ENCODE measurements at regions not wholly inside any gene's neighbourhood (a gene's known extent, or its start where the extent isn't known, plus 50 kb on each side); places are given as distances from the start of the nearest gene placed in this dataset.

GRCh38 chr20:40188319-40188718, 500.7 kb downstream of the MAFB start:
- Histone ChIP-seq H3K4me3 (ENCODE audit: low read depth, low read length) (no peak overlapping the region), H3K36me3 (ENCODE audit: control insufficient read depth, insufficient read depth, low read length) (no peaks in the 10 kb centered on the region), H3K27ac (ENCODE audit: insufficient read depth, low read length, poor library complexity, severe bottlenecking) (no peak overlapping the region), H3K27me3 (ENCODE audit: control insufficient read depth, insufficient read depth, low read length) (no peaks in the 10 kb centered on the region), H3K9me3 (ENCODE audit: control insufficient read depth in 2 of 2, low read length in 2 of 2) (no peaks in the 10 kb centered on the region), H3K4me1 (ENCODE audit: control insufficient read depth, insufficient read depth, low read length, poor library complexity, severe bottlenecking) (no peaks in the 10 kb centered on the region)
- ATAC-seq (ENCODE audit: low read depth in 2 of 2) (no peak), DNase-seq (no peak)
- no peaks in the 10 kb centered on the region for H3K4me1 Mint-ChIP-seq
- no peak overlapping the region for H3K27ac Mint-ChIP-seq
- no peaks in the 10 kb centered on the region for H3K36me3 Mint-ChIP-seq
- H3K27me3 Mint-ChIP-seq, result no peaks in the 10 kb centered on the region
- H3K9me3 Mint-ChIP-seq, result peaks cover 0 to 2% (median 0%) of the 10 kb centered on the region in 7 donors
- H3K4me3 Mint-ChIP-seq, result no peak overlapping the region

GRCh38 chr20:40186826-40187225, 502.2 kb downstream of the MAFB start:
- H3K9me3 Mint-ChIP-seq, result peaks cover 0 to 2% (median 0%) of the 10 kb centered on the region in 7 donors
- no peak for DNase-seq
- H3K4me3 Mint-ChIP-seq, result no peak overlapping the region
- Histone ChIP-seq H3K4me3 (ENCODE audit: low read depth, low read length) (no peak overlapping the region), H3K9me3 (ENCODE audit: control insufficient read depth in 2 of 2, low read length in 2 of 2) (no peaks in the 10 kb centered on the region), H3K27ac (ENCODE audit: insufficient read depth, low read length, poor library complexity, severe bottlenecking) (no peak overlapping the region), H3K36me3 (ENCODE audit: control insufficient read depth, insufficient read depth, low read length) (no peaks in the 10 kb centered on the region), H3K4me1 (ENCODE audit: control insufficient read depth, insufficient read depth, low read length, poor library complexity, severe bottlenecking) (no peaks in the 10 kb centered on the region), H3K27me3 (ENCODE audit: control insufficient read depth, insufficient read depth, low read length) (no peaks in the 10 kb centered on the region)
- no peak overlapping the region for H3K27ac Mint-ChIP-seq
- H3K27me3 Mint-ChIP-seq, result no peaks in the 10 kb centered on the region
- no peak for ATAC-seq (ENCODE audit: low read depth in 2 of 2)
- no peaks in the 10 kb centered on the region for H3K36me3 Mint-ChIP-seq
- H3K4me1 Mint-ChIP-seq, result no peaks in the 10 kb centered on the region

GRCh38 chr20:40181676-40182075, 507.4 kb downstream of the MAFB start:
- no peaks in the 10 kb centered on the region for H3K27me3 ChIP-seq (ENCODE audit: control insufficient read depth, insufficient read depth, low read length)
- H3K27me3 Mint-ChIP-seq, result no peaks in the 10 kb centered on the region
- no peak for DNase-seq
- H3K36me3 ChIP-seq (ENCODE audit: control insufficient read depth, insufficient read depth, low read length), result no peaks in the 10 kb centered on the region
- no peak overlapping the region for H3K27ac Mint-ChIP-seq
- H3K4me1 ChIP-seq (ENCODE audit: control insufficient read depth, insufficient read depth, low read length, poor library complexity, severe bottlenecking), result no peaks in the 10 kb centered on the region
- peaks cover 0 to 5% (median 2%) of the 10 kb centered on the region in 7 donors for H3K9me3 Mint-ChIP-seq
- no peak for ATAC-seq (ENCODE audit: low read depth in 2 of 2)
- no peak overlapping the region for H3K4me3 Mint-ChIP-seq
- H3K9me3 ChIP-seq (ENCODE audit: control insufficient read depth in 2 of 2, low read length in 2 of 2), result no peaks in the 10 kb centered on the region
- no peaks in the 10 kb centered on the region for H3K36me3 Mint-ChIP-seq
- no peak overlapping the region for H3K27ac ChIP-seq (ENCODE audit: insufficient read depth, low read length, poor library complexity, severe bottlenecking)
- no peak overlapping the region for H3K4me3 ChIP-seq (ENCODE audit: low read depth, low read length)
- H3K4me1 Mint-ChIP-seq, result no peaks in the 10 kb centered on the region

GRCh38 chr20:40176098-40176841, 512.8 kb downstream of the MAFB start:
- Histone ChIP-seq H3K9me3 (ENCODE audit: control insufficient read depth in 2 of 2, low read length in 2 of 2) (no peaks in the 10 kb centered on the region), H3K36me3 (ENCODE audit: control insufficient read depth, insufficient read depth, low read length) (no peaks in the 10 kb centered on the region), H3K4me3 (ENCODE audit: low read depth, low read length) (no peak overlapping the region), H3K27ac (ENCODE audit: insufficient read depth, low read length, poor library complexity, severe bottlenecking) (no peak overlapping the region), H3K4me1 (ENCODE audit: control insufficient read depth, insufficient read depth, low read length, poor library complexity, severe bottlenecking) (no peaks in the 10 kb centered on the region), H3K27me3 (ENCODE audit: control insufficient read depth, insufficient read depth, low read length) (no peaks in the 10 kb centered on the region)
- no peak overlapping the region for H3K27ac Mint-ChIP-seq
- ATAC-seq (ENCODE audit: low read depth in 2 of 2) (no peak), DNase-seq (no peak)
- H3K9me3 Mint-ChIP-seq, result peaks cover 0 to 8% (median 0%) of the 10 kb centered on the region in 7 donors
- no peaks in the 10 kb centered on the region for H3K4me1 Mint-ChIP-seq
- H3K4me3 Mint-ChIP-seq, result no peak overlapping the region
- H3K27me3 Mint-ChIP-seq, result no peaks in the 10 kb centered on the region
- no peaks in the 10 kb centered on the region for H3K36me3 Mint-ChIP-seq

GRCh38 chr20:40175296-40175695, 513.7 kb downstream of the MAFB start:
- Histone ChIP-seq H3K9me3 (ENCODE audit: control insufficient read depth in 2 of 2, low read length in 2 of 2) (no peaks in the 10 kb centered on the region), H3K27ac (ENCODE audit: insufficient read depth, low read length, poor library complexity, severe bottlenecking) (no peak overlapping the region), H3K4me3 (ENCODE audit: low read depth, low read length) (no peak overlapping the region), H3K36me3 (ENCODE audit: control insufficient read depth, insufficient read depth, low read length) (no peaks in the 10 kb centered on the region), H3K27me3 (ENCODE audit: control insufficient read depth, insufficient read depth, low read length) (no peaks in the 10 kb centered on the region), H3K4me1 (ENCODE audit: control insufficient read depth, insufficient read depth, low read length, poor library complexity, severe bottlenecking) (no peaks in the 10 kb centered on the region)
- Mint-ChIP-seq H3K27ac (no peak overlapping the region), H3K36me3 (no peaks in the 10 kb centered on the region), H3K4me1 (no peaks in the 10 kb centered on the region), H3K9me3 (peaks cover 0 to 12% (median 2%) of the 10 kb centered on the region in 7 donors), H3K4me3 (no peak overlapping the region), H3K27me3 (no peaks in the 10 kb centered on the region)
- DNase-seq (no peak), ATAC-seq (ENCODE audit: low read depth in 2 of 2) (no peak)

- Histone ChIP-seq H3K27ac (ENCODE audit: insufficient read depth, low read length, poor library complexity, severe bottlenecking) (no peak overlapping the region), H3K9me3 (ENCODE audit: control insufficient read depth in 2 of 2, low read length in 2 of 2) (no peaks in the 10 kb centered on the region), H3K27me3 (ENCODE audit: control insufficient read depth, insufficient read depth, low read length) (no peaks in the 10 kb centered on the region), H3K4me1 (ENCODE audit: control insufficient read depth, insufficient read depth, low read length, poor library complexity, severe bottlenecking) (no peaks in the 10 kb centered on the region), H3K36me3 (ENCODE audit: control insufficient read depth, insufficient read depth, low read length) (no peaks in the 10 kb centered on the region), H3K4me3 (ENCODE audit: low read depth, low read length) (no peak overlapping the region)
- no peaks in the 10 kb centered on the region for H3K27me3 Mint-ChIP-seq
- H3K36me3 Mint-ChIP-seq, result no peaks in the 10 kb centered on the region
- H3K9me3 Mint-ChIP-seq, result peaks cover 0 to 12% (median 2%) of the 10 kb centered on the region in 7 donors
- H3K27ac Mint-ChIP-seq, result no peak overlapping the region
- no peak for ATAC-seq (ENCODE audit: low read depth in 2 of 2)
- no peak for DNase-seq
- no peak overlapping the region for H3K4me3 Mint-ChIP-seq
- H3K4me1 Mint-ChIP-seq, result no peaks in the 10 kb centered on the region
Observed at GRCh38 chr20:40173872-40174271, 515.2 kb downstream of the MAFB start.

GRCh38 chr20:40168981-40169620, 519.9 kb downstream of the MAFB start:
- H3K27ac ChIP-seq (ENCODE audit: insufficient read depth, low read length, poor library complexity, severe bottlenecking), result no peak overlapping the region
- ATAC-seq (ENCODE audit: low read depth in 2 of 2) (no peak), DNase-seq (no peak)
- H3K4me1 ChIP-seq (ENCODE audit: control insufficient read depth, insufficient read depth, low read length, poor library complexity, severe bottlenecking), result no peaks in the 10 kb centered on the region
- no peaks in the 10 kb centered on the region for H3K36me3 ChIP-seq (ENCODE audit: control insufficient read depth, insufficient read depth, low read length)
- peaks cover 0 to 7% (median 0%) of the 10 kb centered on the region in 7 donors for H3K9me3 Mint-ChIP-seq
- no peaks in the 10 kb centered on the region for H3K4me1 Mint-ChIP-seq
- no peak overlapping the region for H3K4me3 ChIP-seq (ENCODE audit: low read depth, low read length)
- H3K27ac Mint-ChIP-seq, result no peak overlapping the region
- no peak overlapping the region for H3K4me3 Mint-ChIP-seq
- no peaks in the 10 kb centered on the region for H3K9me3 ChIP-seq (ENCODE audit: control insufficient read depth in 2 of 2, low read length in 2 of 2)
- H3K27me3 ChIP-seq (ENCODE audit: control insufficient read depth, insufficient read depth, low read length), result no peaks in the 10 kb centered on the region
- H3K27me3 Mint-ChIP-seq, result no peaks in the 10 kb centered on the region
- no peaks in the 10 kb centered on the region for H3K36me3 Mint-ChIP-seq

- Histone ChIP-seq H3K4me1 (ENCODE audit: control insufficient read depth, insufficient read depth, low read length, poor library complexity, severe bottlenecking) (no peaks in the 10 kb centered on the region), H3K9me3 (ENCODE audit: control insufficient read depth in 2 of 2, low read length in 2 of 2) (no peaks in the 10 kb centered on the region), H3K36me3 (ENCODE audit: control insufficient read depth, insufficient read depth, low read length) (no peaks in the 10 kb centered on the region), H3K27ac (ENCODE audit: insufficient read depth, low read length, poor library complexity, severe bottlenecking) (no peak overlapping the region), H3K27me3 (ENCODE audit: control insufficient read depth, insufficient read depth, low read length) (no peaks in the 10 kb centered on the region), H3K4me3 (ENCODE audit: low read depth, low read length) (no peak overlapping the region)
- H3K36me3 Mint-ChIP-seq, result no peaks in the 10 kb centered on the region
- ATAC-seq (ENCODE audit: low read depth in 2 of 2) (no peak), DNase-seq (no peak)
- H3K4me1 Mint-ChIP-seq, result no peaks in the 10 kb centered on the region
- peaks cover 4% of the 10 kb centered on the region for H3K27me3 Mint-ChIP-seq
- H3K27ac Mint-ChIP-seq, result no peak overlapping the region
- no peak overlapping the region for H3K4me3 Mint-ChIP-seq
- H3K9me3 Mint-ChIP-seq, result peaks cover 0 to 2% (median 0%) of the 10 kb centered on the region in 7 donors
Observed at GRCh38 chr20:40161391-40161790, 527.6 kb downstream of the MAFB start.

Data from CD4-positive, CD25-positive, alpha-beta regulatory T cell (primary cell).